22Rv1 (cell line): ENCODE measurements at regions not wholly inside any gene's neighbourhood (a gene's known extent, or its start where the extent isn't known, plus 50 kb on each side); places are given as distances from the start of the nearest gene placed in this dataset.
A peak's percentile ranks its signal among the peaks of the same experiment; 100 is the strongest.

Experiments used
- H3K27ac ChIP-seq: fragments of 450-650 bp; 2 replicates; pipeline ENCODE4 v1.5.1; 2017
- CTCF ChIP-seq: fragments of 450-650 bp; IDR thresholded peaks from 2 replicates; pipeline ENCODE4 v1.5.1; 2017; ENCODE audit warnings: mild to moderate bottlenecking
- ZFX ChIP-seq: fragments of 450-650 bp; IDR thresholded peaks from 2 replicates; pipeline ENCODE4 v1.6.1; 2017; ENCODE audit warnings: antibody characterized with exemption, borderline replicate concordance

- no peak for TF ChIP-seq ZFX
- no peak overlapping the region for H3K27ac ChIP-seq
Observed at GRCh38 chr1:239872626-239873025, 219.1 kb upstream of the FMN2 start.

- no peak for TF ChIP-seq CTCF
- no peak for TF ChIP-seq ZFX
- no peak overlapping the region for H3K27ac ChIP-seq
Observed at GRCh38 chr1:239874831-239875230, 216.9 kb upstream of the FMN2 start.

GRCh38 chr1:239879321-239880170 lies 212.1 kb upstream of the FMN2 start:
- no peak for TF ChIP-seq ZFX
- TF ChIP-seq CTCF, result no peak
- 0 out of 2 replicates have a peak overlapping the region, but pooled peaks have one; percentile 2 for H3K27ac ChIP-seq

GRCh38 chr1:239882967-239883366 lies 208.7 kb upstream of the FMN2 start:
- H3K27ac ChIP-seq, result peak overlapping the region; percentile 44
- TF ChIP-seq ZFX (no peak), CTCF (no peak)

- TF ChIP-seq ZFX (no peak), CTCF (no peak)
- H3K27ac ChIP-seq, result no peak overlapping the region
Observed at GRCh38 chr1:239884796-239885195, 206.9 kb upstream of the FMN2 start.

GRCh38 chr1:239886266-239886665 lies 205.4 kb upstream of the FMN2 start:
- H3K27ac ChIP-seq, result no peak overlapping the region

GRCh38 chr1:239888639-239889038 lies 203.0 kb upstream of the FMN2 start:
- TF ChIP-seq ZFX (no peak), CTCF (no peak)
- no peak overlapping the region for H3K27ac ChIP-seq

More at GRCh38 chr1:239886266-239886665, 205.4 kb upstream of the FMN2 start:
- no peak for TF ChIP-seq CTCF
- TF ChIP-seq ZFX, result no peak
